ENCODE measurements at regions not wholly inside any gene's neighbourhood (a gene's known extent, or its start where the extent isn't known, plus 50 kb on each side); places are given as distances from the start of the nearest gene placed in this dataset.

DNA sequence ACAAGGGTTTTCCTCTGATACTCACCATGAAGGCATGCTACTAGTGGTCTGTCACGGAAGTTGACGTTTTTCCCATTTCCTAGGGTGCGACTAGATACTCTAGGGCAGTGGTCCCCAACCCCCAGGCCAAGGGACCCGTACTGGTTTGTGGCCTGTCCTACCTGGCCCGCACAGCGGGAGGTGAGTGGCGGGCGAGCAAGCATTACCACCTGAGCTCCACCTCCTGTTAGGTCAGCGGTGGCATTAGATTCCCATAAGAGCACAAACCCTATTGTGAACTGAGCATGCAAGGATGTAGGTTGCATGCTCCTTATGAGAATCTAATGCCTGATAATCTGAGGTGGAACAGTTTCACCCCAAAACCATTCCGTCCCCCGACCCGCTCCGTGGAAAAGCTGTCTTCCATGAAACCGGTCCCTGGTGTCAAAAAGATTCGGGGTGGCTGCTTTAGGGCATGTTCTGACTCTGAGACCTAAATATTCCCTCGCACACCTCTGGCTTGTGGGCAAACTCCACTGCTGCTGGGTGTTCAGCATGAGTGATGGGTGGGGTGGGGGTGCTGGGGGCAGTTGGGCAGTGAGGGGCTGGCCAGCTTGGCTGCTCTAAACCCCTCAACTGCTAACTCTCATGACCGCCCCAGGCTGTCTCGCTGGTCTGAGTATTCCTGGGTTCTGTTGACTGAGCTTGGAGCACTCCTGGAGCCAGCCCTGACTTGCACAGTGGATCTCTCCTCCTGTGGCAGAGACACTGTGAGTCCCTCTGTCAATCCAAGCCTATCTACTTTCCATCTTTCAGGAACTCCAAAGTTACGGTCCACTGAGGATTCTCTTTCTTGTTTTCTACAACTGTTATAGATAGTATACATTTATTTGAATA, 78.3 kb upstream of the NEK6 start:
- DNase-seq (ENCODE audit: low read depth in 2 of 2): no peak

GRCh38 chr9:124180557-124180956, 77.2 kb upstream of the NEK6 start:
- no peak for DNase-seq (ENCODE audit: low read depth in 2 of 2)

DNA sequence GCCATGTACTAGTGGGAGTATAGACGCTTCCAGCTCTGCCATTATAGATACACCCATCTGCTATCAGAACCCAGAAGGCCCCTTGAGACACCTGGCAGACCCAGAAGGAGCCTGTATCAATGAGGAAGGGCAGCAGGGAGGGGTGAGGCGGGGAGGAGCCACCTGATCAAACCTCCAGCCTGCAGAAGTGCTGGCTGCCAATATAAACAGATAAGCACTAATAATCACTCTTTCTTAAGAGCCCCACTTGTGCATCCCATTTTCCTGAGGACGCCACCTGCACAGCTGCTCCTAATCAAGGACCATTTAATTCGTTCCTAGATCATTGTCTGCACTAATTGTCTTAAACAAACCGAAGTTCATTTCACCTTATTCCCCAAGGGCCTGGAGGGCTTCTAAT, 75.0 kb upstream of the NEK6 start:
- no peak for DNase-seq (ENCODE audit: low read depth in 2 of 2)

DNA sequence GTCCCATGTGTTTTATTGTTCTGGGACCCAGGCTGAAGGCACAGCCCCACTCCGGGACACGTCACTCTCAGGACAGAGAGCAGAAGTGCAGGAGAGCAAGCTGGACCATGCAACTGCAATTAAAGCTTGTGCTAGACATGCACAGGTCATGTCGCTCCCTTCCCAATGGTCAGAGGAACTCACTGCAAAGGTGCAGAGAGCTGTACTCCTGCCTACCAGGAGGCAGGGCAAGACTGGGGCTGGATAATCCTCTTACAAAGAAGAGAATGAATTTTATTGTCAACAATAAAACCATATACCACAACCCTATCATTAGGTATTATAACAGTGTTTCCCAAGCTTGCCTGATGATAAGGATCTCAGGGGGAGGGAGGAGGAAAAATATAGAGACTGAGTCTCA, 74.0 kb upstream of the NEK6 start:
- DNase-seq (ENCODE audit: low read depth in 2 of 2): no peak

DNA sequence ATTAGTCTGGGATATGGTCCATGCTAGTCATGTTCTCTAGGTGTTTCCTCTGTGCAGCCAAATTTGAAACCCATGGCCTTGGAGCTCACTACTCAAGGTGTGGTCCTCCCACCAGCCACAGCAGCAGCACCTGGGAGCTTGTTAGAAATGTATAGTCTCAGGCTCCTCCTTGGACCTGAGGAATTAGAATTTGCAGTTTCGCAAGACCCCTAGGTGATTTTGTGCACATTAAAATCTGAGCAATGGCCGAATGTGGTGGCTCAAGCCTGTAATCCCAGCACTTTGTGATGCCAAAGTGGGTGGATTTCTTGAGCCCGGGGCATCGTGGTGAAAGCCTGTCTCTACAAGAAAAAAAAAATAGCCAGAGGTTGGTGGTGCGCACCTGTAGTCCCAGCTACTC, 72.3 kb upstream of the NEK6 start:
- no peak for DNase-seq (ENCODE audit: low read depth in 2 of 2)

- no peak for DNase-seq (ENCODE audit: low read depth in 2 of 2)
Measured at GRCh38 chr9:124187311-124187710, 70.4 kb upstream of the NEK6 start.

- DNase-seq (ENCODE audit: low read depth in 2 of 2): no peak
Measured at GRCh38 chr9:124188331-124189110, 69.2 kb upstream of the NEK6 start.

- no peak for DNase-seq (ENCODE audit: low read depth in 2 of 2)
Measured at GRCh38 chr9:124190761-124191160, 67.0 kb upstream of the NEK6 start.

DNA sequence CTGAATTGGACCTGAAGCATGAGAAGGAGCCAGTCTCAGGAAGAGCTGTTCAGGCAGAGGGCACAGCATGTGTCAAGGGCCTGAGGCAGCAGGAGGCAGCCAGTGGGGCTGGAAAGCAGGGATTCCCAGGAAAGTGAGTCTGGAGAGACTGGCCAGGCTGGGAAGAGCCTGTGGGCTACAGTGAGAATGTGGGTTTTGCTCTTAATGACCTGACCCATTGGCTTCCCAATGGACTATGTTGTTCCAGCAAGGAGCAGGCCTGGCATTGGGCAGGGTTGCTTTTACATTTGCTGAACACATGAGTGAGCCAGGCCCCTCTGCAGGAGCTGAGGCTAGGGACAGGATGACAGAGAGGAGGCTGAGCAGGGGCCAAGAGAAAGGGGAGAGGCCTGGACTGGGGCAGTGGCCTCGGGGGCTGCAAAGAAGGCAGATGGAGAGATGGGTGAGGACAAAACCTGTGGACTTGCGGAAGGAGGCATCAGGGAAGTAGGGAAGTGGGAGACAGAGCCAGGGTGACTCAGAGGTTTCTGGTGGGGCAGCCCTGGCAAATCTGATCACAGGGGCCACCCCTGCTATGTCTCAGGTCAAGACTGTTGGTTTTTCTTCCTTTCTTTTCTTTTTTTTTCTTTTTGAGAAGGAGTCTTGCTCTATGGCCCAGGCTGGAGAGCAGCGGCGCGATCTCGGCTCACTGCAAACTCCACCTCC, 65.9 kb upstream of the NEK6 start:
- no peak for DNase-seq (ENCODE audit: low read depth in 2 of 2)

DNA sequence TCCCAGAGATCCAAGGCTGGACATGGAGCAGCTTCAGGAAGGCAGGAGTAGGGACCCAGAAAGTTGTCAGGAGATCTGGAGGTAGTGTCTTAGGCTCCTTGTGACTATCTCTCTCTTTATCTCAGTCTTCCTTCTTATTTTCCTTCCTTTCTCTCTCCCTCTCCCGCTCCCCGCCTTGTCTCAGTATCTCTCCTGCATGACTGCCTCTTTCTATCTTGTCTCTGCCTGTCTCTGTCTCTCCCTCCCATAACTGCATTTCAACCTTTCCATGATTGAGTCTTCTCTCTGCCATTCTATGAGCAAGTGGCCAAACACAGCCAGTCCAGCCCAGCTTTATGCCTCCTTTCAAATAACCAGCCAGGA, 61.0 kb upstream of the NEK6 start:
- no peak for DNase-seq (ENCODE audit: low read depth in 2 of 2)

- no peak for DNase-seq (ENCODE audit: low read depth in 2 of 2)
Measured at GRCh38 chr9:124197177-124198095, 60.3 kb upstream of the NEK6 start.

DNA sequence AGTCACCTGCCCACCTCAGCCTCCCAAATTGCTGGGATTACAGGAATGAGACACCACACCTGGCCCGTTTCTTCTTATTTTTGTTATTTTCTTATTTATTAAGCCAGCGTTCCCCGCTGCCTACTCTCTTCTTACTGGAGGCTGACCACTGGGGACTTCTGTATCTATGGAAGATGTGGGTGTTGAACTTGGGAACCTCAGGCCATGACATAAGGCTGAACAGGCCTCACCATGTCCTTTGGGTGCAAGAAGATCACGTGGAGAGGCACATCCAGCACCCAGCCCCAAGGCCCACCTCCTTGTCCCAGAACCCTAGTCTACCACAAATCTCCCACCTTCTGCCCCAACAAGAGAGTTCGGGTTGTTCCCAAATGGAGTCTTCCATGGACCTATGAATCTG, 59.4 kb upstream of the NEK6 start:
- DNase-seq (ENCODE audit: low read depth in 2 of 2): no peak

DNA sequence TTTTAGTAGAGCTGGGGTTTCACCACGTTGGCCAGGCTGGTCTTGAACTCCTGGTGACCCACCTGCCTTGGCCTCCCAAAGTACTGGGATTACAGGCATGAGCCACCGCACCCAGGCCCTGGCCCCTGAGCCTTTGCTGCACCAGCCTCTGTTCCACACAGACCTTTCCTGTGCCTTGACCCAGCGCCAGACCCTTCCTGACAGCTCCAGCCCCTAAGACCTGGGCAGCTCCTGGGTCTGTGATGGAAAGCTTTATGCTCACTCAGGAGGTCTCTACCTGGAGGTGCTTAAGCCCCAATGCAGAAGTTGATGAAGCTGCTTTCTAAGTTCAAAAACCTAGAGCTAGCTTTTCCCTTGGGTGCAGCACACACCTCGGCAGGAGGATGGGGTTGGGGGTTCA, 58.8 kb upstream of the NEK6 start:
- no peak for DNase-seq (ENCODE audit: low read depth in 2 of 2)

- no peak for DNase-seq (ENCODE audit: low read depth in 2 of 2)
Measured at GRCh38 chr9:124199474-124199873, 58.3 kb upstream of the NEK6 start.

DNA sequence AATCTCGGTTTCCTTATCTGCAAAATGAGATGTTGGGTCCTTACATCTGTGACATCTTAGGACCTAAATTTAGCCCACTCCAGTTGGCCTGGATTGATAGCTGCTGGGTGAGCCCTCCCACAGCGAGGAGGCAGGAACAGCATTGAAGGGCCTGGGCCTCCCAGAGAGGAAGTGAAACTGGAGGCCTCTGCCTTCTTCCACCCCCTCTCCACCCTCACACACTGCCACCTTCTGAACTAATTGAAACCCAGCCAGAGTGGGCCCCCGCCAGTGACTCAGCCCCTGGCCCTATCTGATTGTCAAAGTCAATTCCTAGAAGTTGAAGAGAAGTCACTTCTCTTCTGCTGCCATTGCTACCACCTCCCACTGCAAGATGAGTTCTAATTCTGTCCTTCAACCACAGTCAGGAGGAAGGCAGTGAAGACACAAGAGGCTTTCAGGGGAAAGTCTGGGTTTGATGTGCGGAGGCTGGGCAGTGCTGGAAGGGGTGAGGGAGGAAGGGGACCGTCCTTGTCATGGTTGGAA, 55.2 kb upstream of the NEK6 start:
- DNase-seq (ENCODE audit: low read depth in 2 of 2): peak; percentile 73 to 85

- no peak for DNase-seq (ENCODE audit: low read depth in 2 of 2)
Measured at GRCh38 chr9:124205686-124206352, 51.9 kb upstream of the NEK6 start.

- no peak for DNase-seq (ENCODE audit: low read depth in 2 of 2)
Measured at GRCh38 chr9:124206391-124206790, 51.4 kb upstream of the NEK6 start.
